CD14-positive monocyte (primary cell): ENCODE measurements at regions not wholly inside any gene's neighbourhood (a gene's known extent, or its start where the extent isn't known, plus 50 kb on each side); places are given as distances from the start of the nearest gene placed in this dataset.

Experiments
- DNase-seq, 3 donors: peaks; one replicate each; pipeline ENCODE4 v3.0.0-alpha.2; 2011 to 2022
- H2AFZ ChIP-seq: 2 replicates; pipeline ENCODE4 v1.6.0; 2012; ENCODE audit warnings: mild to moderate bottlenecking, low read depth, low read length, inconsistent platforms; ENCODE audit not compliant: insufficient read depth, poor library complexity, severe bottlenecking
- H3K27ac ChIP-seq, 2 donors: 1 replicate in 1 of 2; 2 replicates in 1 of 2; pipeline ENCODE4 v1.5.1; 2012 to 2013; ENCODE audit warnings: low read length in 2 of 2, control low read depth in 1 of 2, inconsistent platforms in 1 of 2, low read depth in 1 of 2, mild to moderate bottlenecking in 1 of 2
- H3K27me3 ChIP-seq, 2 donors: one replicate each; pipeline versions ENCODE4 v1.6.0 to v1.6.1; 2011 to 2013; ENCODE audit warnings: low read length in 2 of 2; ENCODE audit not compliant: control insufficient read depth in 2 of 2, insufficient read depth in 2 of 2
- H3K36me3 ChIP-seq, 2 donors: replicated peaks in 1 of 2; 1 replicate in 1 of 2; 2 replicates in 1 of 2; pipeline versions ENCODE4 v1.5.1 to v1.6.1; 2012 to 2013; ENCODE audit warnings: low read length in 2 of 2, control low read depth in 1 of 2, inconsistent platforms in 1 of 2, mild to moderate bottlenecking in 1 of 2; ENCODE audit not compliant: insufficient read depth in 2 of 2, control insufficient read depth in 1 of 2
- H3K4me1 ChIP-seq, 2 donors: 1 replicate in 1 of 2; 2 replicates in 1 of 2; pipeline versions ENCODE4 v1.5.1 to v1.6.1; 2012 to 2013; ENCODE audit warnings: low read length in 2 of 2, control low read depth in 1 of 2, inconsistent platforms in 1 of 2, mild to moderate bottlenecking in 1 of 2, moderate library complexity in 1 of 2; ENCODE audit not compliant: insufficient read depth in 2 of 2, control insufficient read depth in 1 of 2
- H3K4me2 ChIP-seq: replicated peaks from 2 replicates; pipeline ENCODE3; 2012; ENCODE audit warnings: low read length, moderate library complexity, mild to moderate bottlenecking; ENCODE audit not compliant: poor library complexity, severe bottlenecking; ENCODE audit errors: extremely low read depth
- H3K4me3 ChIP-seq, 3 experiments: fragments of 200-600 bp in 1 of 3; sonication (generic) in 1 of 3; replicated peaks in 1 of 3; 1 replicate in 2 of 3; 2 replicates in 1 of 3; pipeline ENCODE4 v1.5.1; 2011 to 2013; ENCODE audit warnings: low read length in 3 of 3, mild to moderate bottlenecking in 3 of 3, control low read depth in 2 of 3, low read depth in 2 of 3, inconsistent platforms in 1 of 3, moderate library complexity in 1 of 3
- H3K79me2 ChIP-seq: 2 replicates; pipeline ENCODE4 v1.6.0; 2012; ENCODE audit warnings: mild to moderate bottlenecking, control low read depth, inconsistent platforms, low read length, moderate library complexity; ENCODE audit not compliant: insufficient read depth
- H3K9ac ChIP-seq: 2 replicates; pipeline ENCODE4 v1.6.0; 2017; ENCODE audit warnings: low read length, mild to moderate bottlenecking; ENCODE audit not compliant: insufficient read depth, poor library complexity, severe bottlenecking
- H3K9me3 ChIP-seq, 2 donors: replicated peaks in 1 of 2; 1 replicate in 1 of 2; 2 replicates in 1 of 2; pipeline versions ENCODE4 v1.5.1 to v1.6.1; 2012 to 2013; ENCODE audit warnings: low read length in 2 of 2, control low read depth in 1 of 2; ENCODE audit not compliant: control insufficient read depth in 1 of 2, insufficient read depth in 1 of 2
- H4K20me1 ChIP-seq: 2 replicates; pipeline ENCODE4 v1.6.0; 2012; ENCODE audit warnings: mild to moderate bottlenecking, low read length, control low read depth, moderate library complexity; ENCODE audit not compliant: insufficient read depth
- H3K27ac Mint-ChIP-seq, 7 donors: one replicate each; pipeline ENCODE4 v1.8.0; 2020; ENCODE audit warnings: mild to moderate bottlenecking in 7 of 7, mixed read lengths in 7 of 7, moderate library complexity in 6 of 7, inconsistent platforms in 2 of 7
- H3K27me3 Mint-ChIP-seq, 3 donors: one replicate each; pipeline ENCODE4 v1.8.0; 2021 to 2022; ENCODE audit warnings: low read depth in 3 of 3, mild to moderate bottlenecking in 3 of 3, mixed read lengths in 3 of 3, moderate library complexity in 3 of 3, inconsistent platforms in 1 of 3
- H3K36me3 Mint-ChIP-seq, 2 donors: one replicate each; pipeline ENCODE4 v1.8.0; 2020; ENCODE audit warnings: mixed read lengths in 2 of 2, inconsistent platforms in 1 of 2, mild to moderate bottlenecking in 1 of 2
- H3K4me1 Mint-ChIP-seq: one replicate; pipeline ENCODE4 v1.8.0; 2020; ENCODE audit warnings: mild to moderate bottlenecking, mixed read lengths
- H3K4me3 Mint-ChIP-seq, 2 donors: one replicate each; pipeline ENCODE4 v1.8.0; 2020; ENCODE audit warnings: mild to moderate bottlenecking in 2 of 2, mixed read lengths in 2 of 2, moderate library complexity in 1 of 2
- H3K9me3 Mint-ChIP-seq, 7 donors: one replicate each; pipeline ENCODE4 v1.8.0; 2020 to 2022; ENCODE audit warnings: mixed read lengths in 7 of 7, mild to moderate bottlenecking in 6 of 7, moderate library complexity in 6 of 7, inconsistent platforms in 2 of 7
- CTCF ChIP-seq: fragments of 200-600 bp; IDR thresholded peaks from one replicate; pipeline ENCODE4 v1.8.0; 2022; ENCODE audit warnings: antibody characterized with exemption, mild to moderate bottlenecking
- WGBS: methylation state at CpG from one replicate; pipeline ENCODE4 v1.1.5; 2013; ENCODE audit warnings: missing lambda C conversion rate; ENCODE audit not compliant: insufficient coverage; 5-methylcytosine and 5-hydroxymethylcytosine counted together
- intact Hi-C, 2 donors: fragments of 100-400 bp; cut with micrococcal nuclease; formaldehyde crosslinking; loops; one replicate each; pipeline versions ENCODE4 v1.15.0 to v1.15.1; 2023

DNA sequence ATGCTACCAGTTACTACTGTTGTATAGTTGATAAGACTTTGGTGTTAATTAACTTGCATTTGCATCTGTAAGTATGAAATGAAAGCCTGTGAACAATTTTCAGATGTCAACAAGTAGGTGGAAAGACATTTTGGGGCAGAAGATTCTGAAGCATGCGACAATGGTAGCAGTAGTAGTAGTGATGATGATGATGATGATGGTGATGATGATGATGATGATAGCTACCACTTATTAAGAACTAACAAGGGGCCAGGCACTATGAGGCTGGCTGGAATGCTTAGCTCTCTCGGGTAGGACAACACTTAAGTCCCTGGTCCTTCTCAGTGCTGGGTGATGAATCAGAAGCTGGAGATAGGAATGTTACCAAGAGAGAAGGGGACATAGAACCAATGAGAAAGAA, 333.4 kb upstream of the IL12A start:
- H4K20me1 ChIP-seq: no peaks in the 10 kb centered on the region
- 92% methylated on average over 2 of the region's 2 CpGs for WGBS

GRCh38 chr3:159657176-159657575, 331.5 kb upstream of the IL12A start:
- Histone ChIP-seq H3K9ac (no peak overlapping the region), H3K4me1 (no peaks in the 10 kb centered on the region)
- WGBS: 40% methylated on average over 1 of the region's 3 CpGs

More for the DNA sequence above, 333.4 kb upstream of the IL12A start:
- Histone ChIP-seq H3K36me3 (no peaks in the 10 kb centered on the region), H3K9ac (no peak overlapping the region), H3K9me3 (no peaks in the 10 kb centered on the region), H3K27me3 (no peaks in the 10 kb centered on the region), H3K4me2 (no peak overlapping the region), H3K4me3 (no peak overlapping the region), H3K27ac (no peak overlapping the region), H3K4me1 (no peaks in the 10 kb centered on the region), H3K79me2 (no peaks in the 10 kb centered on the region), H2AFZ (no peak overlapping the region)
- intact Hi-C loops: no loop called here
- H3K27me3 Mint-ChIP-seq: peaks cover 0 to 2% (median 0%) of the 10 kb centered on the region in 3 donors
- no peak overlapping the region for H3K4me3 Mint-ChIP-seq
- no peak for DNase-seq
- no peak overlapping the region for H3K27ac Mint-ChIP-seq
- TF ChIP-seq CTCF: no peak
- H3K4me1 Mint-ChIP-seq: no peaks in the 10 kb centered on the region
- no peaks in the 10 kb centered on the region for H3K36me3 Mint-ChIP-seq
- H3K9me3 Mint-ChIP-seq: peaks cover 0 to 4% (median 0%) of the 10 kb centered on the region in 7 donors

More at GRCh38 chr3:159657176-159657575, 331.5 kb upstream of the IL12A start:
- Mint-ChIP-seq H3K27me3 (peaks cover 0 to 3% (median 2%) of the 10 kb centered on the region in 3 donors), H3K27ac (no peak overlapping the region), H3K4me1 (no peaks in the 10 kb centered on the region), H3K4me3 (no peak overlapping the region), H3K36me3 (no peaks in the 10 kb centered on the region), H3K9me3 (peaks cover 3 to 11% (median 4%) of the 10 kb centered on the region in 7 donors)
- Histone ChIP-seq H3K36me3 (no peaks in the 10 kb centered on the region), H3K4me2 (no peak overlapping the region), H2AFZ (no peak overlapping the region), H4K20me1 (no peaks in the 10 kb centered on the region), H3K27ac (no peak overlapping the region), H3K27me3 (no peaks in the 10 kb centered on the region), H3K79me2 (no peaks in the 10 kb centered on the region), H3K9me3 (no peaks in the 10 kb centered on the region), H3K4me3 (no peak overlapping the region)
- no peak for TF ChIP-seq CTCF
- DNase-seq: no peak
- intact Hi-C loops: no loop called here
